Anterior cingulate cortex (tissue), 58 donors: ENCODE measurements at regions not wholly inside any gene's neighbourhood (a gene's known extent, or its start where the extent isn't known, plus 50 kb on each side); places are given as distances from the start of the nearest gene placed in this dataset.

Source experiments
- DNase-seq, 58 donors: peaks; one replicate each; lab custom pipeline; 2025; lab: John Stamatoyannopoulos, UW

GRCh38 chr9:75604661-75605060, 285.8 kb upstream of the PCSK5 start:
- DNase-seq, result no peak

GRCh38 chr9:75607521-75607920, 283.0 kb upstream of the PCSK5 start:
- DNase-seq, result no peak

GRCh38 chr9:75609401-75609800, 281.1 kb upstream of the PCSK5 start:
- DNase-seq, result no peak

GRCh38 chr9:75610246-75610645, 280.2 kb upstream of the PCSK5 start:
- no peak for DNase-seq

- DNase-seq, result no peak
These were observed 278.3 kb upstream of the PCSK5 start for GRCh38 chr9:75612205-75612604.

- DNase-seq, result no peak
These were observed 277.7 kb upstream of the PCSK5 start for GRCh38 chr9:75612754-75613153.

GRCh38 chr9:75615284-75615683, 275.2 kb upstream of the PCSK5 start:
- no peak for DNase-seq

DNA sequence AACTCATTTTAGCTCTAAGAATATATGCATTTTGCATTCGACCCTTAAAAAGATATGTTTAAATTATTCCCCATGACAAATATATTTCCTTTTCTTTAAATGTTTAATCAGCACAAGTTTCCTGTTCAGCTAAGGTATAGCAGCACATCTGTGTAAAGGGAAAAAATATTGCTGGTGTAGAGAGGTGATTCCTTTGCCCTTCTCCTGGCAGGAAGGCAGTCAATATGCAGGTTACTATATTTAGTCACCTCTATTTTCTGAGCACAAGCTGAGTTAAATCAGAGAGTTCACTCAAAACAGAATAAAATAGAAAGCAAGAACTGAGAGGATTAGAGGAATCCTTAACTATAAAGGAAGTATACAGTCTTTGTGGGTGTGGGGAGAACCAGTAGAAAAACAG, 274.4 kb upstream of the PCSK5 start:
- no peak for DNase-seq

GRCh38 chr9:75616841-75617566, 273.5 kb upstream of the PCSK5 start:
- DNase-seq, result no peak

- no peak for DNase-seq
These were observed 267.0 kb upstream of the PCSK5 start for GRCh38 chr9:75623462-75623861.

GRCh38 chr9:75624998-75625397, 265.5 kb upstream of the PCSK5 start:
- peak in 5 of 58 donors; percentile 2 to 12 (median 8) for DNase-seq

DNA sequence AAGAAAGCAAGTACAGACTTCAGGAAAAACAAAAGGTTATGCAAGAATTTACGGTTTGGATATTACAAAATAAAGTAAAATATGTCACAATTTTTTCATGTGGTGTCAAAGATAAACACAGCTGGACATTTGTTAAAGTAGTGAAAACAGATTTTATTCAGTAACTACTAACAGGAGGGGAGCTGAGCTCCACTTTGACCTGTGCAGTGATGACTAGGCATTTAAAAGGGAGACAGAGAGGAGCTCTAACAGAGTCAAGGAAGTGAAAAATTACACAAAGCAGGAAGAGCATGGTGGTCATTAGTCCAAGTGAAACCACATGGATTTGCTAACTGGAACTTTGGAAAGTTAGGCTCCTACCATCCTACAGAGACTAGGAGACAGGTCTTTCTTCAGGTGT, 263.6 kb upstream of the PCSK5 start:
- no peak for DNase-seq

DNA sequence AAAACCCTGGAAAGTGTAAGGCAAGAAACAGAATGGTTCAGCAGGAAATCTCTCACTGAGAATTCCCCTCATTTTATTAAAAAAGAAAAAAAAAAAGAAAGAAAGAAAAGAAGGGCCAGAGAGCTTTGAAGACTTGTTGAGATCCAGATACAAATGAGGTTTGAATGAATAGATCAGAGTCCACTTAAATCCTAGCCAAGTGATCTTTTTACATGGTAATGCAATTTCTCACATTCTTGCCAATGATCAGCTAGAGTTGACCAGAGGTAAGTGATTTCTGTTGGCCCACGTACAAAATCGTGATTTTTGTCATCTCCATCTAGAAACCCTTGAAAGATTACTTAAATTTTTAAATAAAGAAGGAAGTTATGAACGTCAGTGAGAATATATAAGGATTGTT, 261.5 kb upstream of the PCSK5 start:
- DNase-seq, result no peak

- DNase-seq, result no peak
These were observed 256.9 kb upstream of the PCSK5 start for GRCh38 chr9:75633451-75634057.

GRCh38 chr9:75636427-75637045, 253.9 kb upstream of the PCSK5 start:
- DNase-seq, result no peak

DNA sequence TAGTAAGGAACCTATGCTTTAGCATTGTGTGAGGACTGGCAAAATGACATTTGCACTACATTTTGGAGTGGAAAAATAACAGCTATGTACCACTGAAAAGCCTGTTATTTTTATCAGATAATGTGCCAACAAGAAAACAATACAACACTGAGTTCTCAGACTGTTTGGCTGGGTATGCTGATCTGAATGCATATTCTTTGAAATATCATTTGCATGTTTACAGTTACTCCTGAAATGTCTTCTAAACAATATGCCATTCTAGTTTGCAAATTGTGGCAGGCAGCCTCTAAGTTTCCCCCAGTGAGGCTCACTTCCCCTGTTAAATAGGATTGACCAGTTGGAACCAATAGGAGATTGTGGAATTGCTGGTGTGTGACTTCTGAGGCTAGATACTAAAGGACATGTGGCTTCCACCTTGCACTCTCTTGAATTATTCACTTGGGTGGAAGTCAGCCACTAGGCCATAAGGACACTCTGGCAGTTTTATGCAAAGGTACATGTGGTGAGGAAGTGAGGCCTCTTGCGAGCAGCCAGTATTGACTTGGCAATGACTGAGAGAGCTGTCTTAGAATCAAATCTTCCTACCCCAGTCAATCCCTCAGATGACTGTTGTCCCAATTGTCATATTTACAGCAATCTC, 250.4 kb upstream of the PCSK5 start:
- no peak for DNase-seq

DNA sequence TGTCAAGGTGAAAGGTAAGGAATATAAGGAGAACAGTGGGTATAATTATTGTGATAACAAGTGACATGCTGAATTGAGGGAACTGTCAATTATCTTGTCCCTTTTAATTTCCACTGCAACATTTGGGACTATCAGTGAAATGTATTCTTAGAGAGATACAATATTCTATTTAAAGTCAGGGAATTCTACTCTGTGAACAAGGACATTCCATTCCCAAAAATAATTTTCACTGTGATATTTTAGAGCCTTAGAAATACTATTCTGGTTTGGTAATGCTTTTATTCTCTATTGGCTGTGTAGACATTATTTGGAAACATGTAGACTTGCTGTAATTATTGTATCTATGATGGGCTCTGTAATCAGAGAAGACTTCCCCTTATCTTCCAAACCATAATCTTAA, 248.0 kb upstream of the PCSK5 start:
- DNase-seq, result no peak

- peak in 1 of 58 donors; percentile 0 for DNase-seq
These were observed 245.8 kb upstream of the PCSK5 start for GRCh38 chr9:75644649-75645048.

DNA sequence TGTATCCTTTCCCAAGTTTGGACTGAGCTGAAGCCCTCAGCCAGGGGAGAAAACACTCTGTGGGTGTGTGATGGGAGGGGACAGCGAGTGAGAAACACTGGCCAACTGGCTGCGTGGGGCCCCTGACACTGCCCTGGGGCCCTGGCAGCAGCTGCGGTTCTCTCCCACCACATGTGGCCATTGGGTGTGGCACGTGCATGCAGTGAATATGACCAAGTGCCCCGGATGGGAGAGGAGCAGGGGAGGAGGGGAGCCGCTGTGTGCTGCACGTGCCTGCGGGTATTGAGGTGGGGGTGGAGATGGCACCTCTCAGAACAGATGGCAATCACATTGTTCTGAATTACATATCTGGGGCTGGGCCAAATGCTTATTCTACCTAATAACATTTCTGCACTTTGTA, 242.4 kb upstream of the PCSK5 start:
- no peak for DNase-seq

GRCh38 chr9:75649060-75649459, 241.4 kb upstream of the PCSK5 start:
- DNase-seq, result no peak

DNA sequence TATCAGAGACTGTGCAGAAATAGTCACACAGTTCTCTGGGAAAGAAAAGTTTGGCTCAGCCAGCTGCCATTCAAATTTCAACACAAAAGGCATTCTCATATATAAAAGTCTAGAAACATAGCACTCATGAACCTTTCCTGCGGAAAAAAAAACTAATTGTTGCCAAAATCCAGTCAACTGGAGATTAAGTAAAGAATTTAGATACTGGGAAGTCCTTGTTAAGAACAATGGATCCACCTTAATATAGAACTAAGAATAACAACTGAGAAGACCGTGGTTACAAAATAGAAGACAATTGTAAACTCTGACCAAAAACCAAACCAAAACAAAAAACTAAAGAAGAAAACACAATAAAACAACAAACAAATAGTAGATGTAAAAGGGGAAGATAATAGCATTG, 238.8 kb upstream of the PCSK5 start:
- no peak for DNase-seq

DNA sequence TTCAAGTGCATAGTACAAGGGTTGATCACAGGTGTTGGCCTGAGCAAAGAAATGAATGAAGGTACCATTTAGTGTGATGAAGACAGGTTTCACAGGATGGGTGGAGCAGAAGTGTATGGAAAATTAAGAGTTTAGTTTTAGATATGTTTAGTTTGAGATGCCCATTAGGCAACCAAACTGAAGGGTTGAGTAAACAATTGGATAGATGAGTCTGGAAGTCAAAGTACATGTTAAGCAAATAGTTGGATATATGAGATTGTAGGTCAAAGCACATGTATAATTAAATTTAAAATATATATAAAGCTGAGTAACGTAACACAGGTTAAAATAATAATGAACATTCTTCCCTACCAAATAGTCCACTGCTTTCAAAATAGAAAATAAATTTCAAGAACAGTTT, 237.1 kb upstream of the PCSK5 start:
- DNase-seq, result no peak
